Progenitor cell of endocrine pancreas (in vitro differentiated cells): ENCODE measurements at regions not wholly inside any gene's neighbourhood (a gene's known extent, or its start where the extent isn't known, plus 50 kb on each side); places are given as distances from the start of the nearest gene placed in this dataset.

Experiments
- DNase-seq: peaks from one replicate; pipeline ENCODE4 v3.0.0; 2021; ENCODE audit warnings: low spot score; ENCODE audit not compliant: unreplicated experiment
- H3K27ac Mint-ChIP-seq: 2 replicates; pipeline ENCODE4 v1.8.0; 2021; ENCODE audit warnings: mild to moderate bottlenecking, moderate library complexity, mixed read lengths
- H3K27me3 Mint-ChIP-seq: 2 replicates; pipeline ENCODE4 v1.8.0; 2021; ENCODE audit warnings: mixed read lengths
- H3K36me3 Mint-ChIP-seq: 2 replicates; pipeline ENCODE4 v1.8.0; 2022; ENCODE audit warnings: mixed read lengths; ENCODE audit not compliant: insufficient read depth
- H3K4me1 Mint-ChIP-seq: 2 replicates; pipeline ENCODE4 v1.8.0; 2021; ENCODE audit warnings: low read depth, mixed read lengths
- H3K4me3 Mint-ChIP-seq: 2 replicates; pipeline ENCODE4 v1.8.0; 2021; ENCODE audit warnings: low read depth, mild to moderate bottlenecking, moderate library complexity, mixed read lengths
- H3K9me3 Mint-ChIP-seq: 2 replicates; pipeline ENCODE4 v1.8.0; 2021; ENCODE audit warnings: low read depth, mixed read lengths
- CTCF ChIP-seq: fragments of 200-600 bp; sonication (generic); IDR thresholded peaks from one replicate; pipeline ENCODE4 v1.5.0; 2021; ENCODE audit warnings: antibody characterized with exemption, mild to moderate bottlenecking; ENCODE audit not compliant: unreplicated experiment

- Mint-ChIP-seq H3K9me3 (no peaks in the 10 kb centered on the region), H3K4me1 (no peaks in the 10 kb centered on the region), H3K36me3 (no peaks in the 10 kb centered on the region), H3K4me3 (no peak overlapping the region), H3K27ac (no peak overlapping the region), H3K27me3 (peaks cover 22% of the 10 kb centered on the region)
- TF ChIP-seq CTCF: no peak
- no peak for DNase-seq
Observed at GRCh38 chr9:126169736-126170135, 156.9 kb upstream of the MVB12B start.

- Mint-ChIP-seq H3K4me3 (no peak overlapping the region), H3K36me3 (no peaks in the 10 kb centered on the region)
Observed at GRCh38 chr9:126170286-126170823, 156.3 kb upstream of the MVB12B start.

DNA sequence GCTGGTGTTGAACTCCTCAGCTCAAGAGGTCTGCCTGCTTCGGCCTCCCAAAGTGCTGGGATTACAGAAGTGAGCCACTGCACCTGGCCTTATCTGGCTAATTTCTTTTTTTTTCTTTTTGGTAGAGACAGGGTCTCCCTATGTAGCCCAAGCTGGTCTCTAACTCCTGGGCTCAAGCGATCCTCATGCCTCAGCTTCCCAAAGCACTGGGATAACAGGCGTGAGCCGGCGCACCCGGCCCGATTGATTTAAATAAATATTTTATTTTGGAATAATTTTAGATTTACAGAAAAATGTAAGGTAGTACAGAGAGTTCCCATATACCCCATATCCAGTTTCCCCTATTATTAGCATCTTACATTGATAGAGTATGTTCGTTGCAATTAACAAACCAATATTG, 155.0 kb upstream of the MVB12B start:
- no peak overlapping the region for H3K27ac Mint-ChIP-seq
- H3K4me3 Mint-ChIP-seq: no peak overlapping the region
- DNase-seq: no peak
- H3K4me1 Mint-ChIP-seq: no peaks in the 10 kb centered on the region
- H3K36me3 Mint-ChIP-seq: no peaks in the 10 kb centered on the region
- no peaks in the 10 kb centered on the region for H3K9me3 Mint-ChIP-seq
- no peak for TF ChIP-seq CTCF
- H3K27me3 Mint-ChIP-seq: peaks cover 14% of the 10 kb centered on the region

More at GRCh38 chr9:126170286-126170823, 156.3 kb upstream of the MVB12B start:
- Mint-ChIP-seq H3K27ac (no peak overlapping the region), H3K4me1 (no peaks in the 10 kb centered on the region), H3K27me3 (peaks cover 22% of the 10 kb centered on the region), H3K9me3 (no peaks in the 10 kb centered on the region)
- DNase-seq: no peak
- TF ChIP-seq CTCF: no peak

DNA sequence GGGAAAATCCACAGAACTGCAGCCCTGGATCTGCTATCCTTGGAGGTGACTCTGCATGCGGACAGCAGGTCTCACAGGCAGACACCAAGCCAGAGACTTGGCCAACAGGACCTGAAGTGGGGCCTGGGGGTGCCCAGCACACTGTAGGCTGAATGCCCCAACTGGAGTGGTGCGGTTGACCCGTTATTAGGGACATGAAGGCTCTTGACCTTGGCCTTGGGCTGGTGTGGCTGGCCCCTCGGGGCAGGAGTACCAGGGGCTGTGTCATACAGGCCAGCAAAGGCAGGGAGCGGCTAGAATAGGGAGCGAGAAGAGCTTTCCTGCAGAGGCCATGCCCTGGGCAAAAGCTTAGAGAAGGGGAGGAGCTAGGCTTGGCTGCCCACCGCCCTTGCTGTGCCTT, 153.2 kb upstream of the MVB12B start:
- Mint-ChIP-seq H3K36me3 (no peaks in the 10 kb centered on the region), H3K4me3 (no peak overlapping the region), H3K27me3 (peaks cover 13% of the 10 kb centered on the region), H3K27ac (no peak overlapping the region), H3K9me3 (peaks cover 3% of the 10 kb centered on the region), H3K4me1 (no peaks in the 10 kb centered on the region)
- DNase-seq: no peak
- TF ChIP-seq CTCF: no peak

DNA sequence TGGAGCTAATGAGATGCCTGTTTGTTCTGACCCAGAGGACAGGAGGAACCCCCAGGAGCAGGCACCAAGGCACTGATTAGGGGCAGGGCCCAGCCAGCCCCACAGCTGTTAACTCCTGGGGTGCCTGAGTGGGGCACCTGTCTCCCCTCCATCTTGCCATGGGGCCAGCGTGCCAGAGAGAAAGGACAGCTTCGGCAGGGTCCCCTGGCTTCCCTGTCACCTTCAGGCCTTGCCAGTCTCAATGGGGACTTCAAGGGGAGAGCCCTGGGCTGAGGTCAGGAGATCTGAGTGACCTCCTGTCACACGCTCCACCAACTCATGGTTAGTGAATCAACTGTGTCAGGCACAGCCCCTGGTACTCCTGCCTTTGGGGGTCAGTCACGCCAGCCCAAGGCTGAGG, 152.7 kb upstream of the MVB12B start:
- Mint-ChIP-seq H3K27ac (no peak overlapping the region), H3K4me3 (no peak overlapping the region), H3K36me3 (no peaks in the 10 kb centered on the region), H3K4me1 (no peaks in the 10 kb centered on the region), H3K27me3 (peaks cover 15% of the 10 kb centered on the region), H3K9me3 (peaks cover 3% of the 10 kb centered on the region)
- no peak for DNase-seq
- no peak for TF ChIP-seq CTCF
